Activated CD8-positive, alpha-beta T cell treated with anti-CD3 and anti-CD28 coated beads, Interleukin-2, amount 10 ng/mL, durations not matched to agents 7 days and 5 days (primary cell): ENCODE measurements at regions not wholly inside any gene's neighbourhood (a gene's known extent, or its start where the extent isn't known, plus 50 kb on each side); places are given as distances from the start of the nearest gene placed in this dataset.
"Not testable (repeated sequence)": the region's sequence is repeated elsewhere in the genome, so short reads cannot be mapped to it uniquely, and the experiment has no call there.

Experiments used
- ATAC-seq: fragments of 150-1000 bp; cut with Tn5 transposase; one replicate; pipeline ENCODE4 v1.10.0; 2021; ENCODE audit warnings: moderate library complexity
- CTCF ChIA-PET: fragments of 350-600 bp; sonication (Branson Sonifier 250); formaldehyde crosslinking; loops from one replicate; lab custom pipeline; 2021; ENCODE audit warnings: antibody characterized with exemption; lab: Charles Lee
- POLR2A ChIA-PET: fragments of 350-600 bp; sonication (Branson Sonifier 250); formaldehyde crosslinking; loops from one replicate; lab custom pipeline; 2021; ENCODE audit warnings: antibody characterized with exemption; lab: Charles Lee
- DNase-seq: peaks from one replicate; pipeline ENCODE4 v3.0.0-alpha.2; 2020
- H3K27ac Mint-ChIP-seq: one replicate; pipeline ENCODE4 v1.8.0; 2021; ENCODE audit warnings: mild to moderate bottlenecking, mixed read lengths
- H3K27me3 Mint-ChIP-seq: one replicate; pipeline ENCODE4 v1.8.0; 2021; ENCODE audit warnings: low read depth, mixed read lengths
- H3K36me3 Mint-ChIP-seq: one replicate; pipeline ENCODE4 v1.8.0; 2021; ENCODE audit warnings: low read depth, mixed read lengths
- H3K4me1 Mint-ChIP-seq: one replicate; pipeline ENCODE4 v1.8.0; 2021; ENCODE audit warnings: low read depth, mixed read lengths
- H3K4me3 Mint-ChIP-seq: one replicate; pipeline ENCODE4 v1.8.0; 2021; ENCODE audit warnings: mild to moderate bottlenecking, mixed read lengths
- H3K9me3 Mint-ChIP-seq: one replicate; pipeline ENCODE4 v1.8.0; 2022; ENCODE audit warnings: mixed read lengths; ENCODE audit not compliant: insufficient read depth

DNA sequence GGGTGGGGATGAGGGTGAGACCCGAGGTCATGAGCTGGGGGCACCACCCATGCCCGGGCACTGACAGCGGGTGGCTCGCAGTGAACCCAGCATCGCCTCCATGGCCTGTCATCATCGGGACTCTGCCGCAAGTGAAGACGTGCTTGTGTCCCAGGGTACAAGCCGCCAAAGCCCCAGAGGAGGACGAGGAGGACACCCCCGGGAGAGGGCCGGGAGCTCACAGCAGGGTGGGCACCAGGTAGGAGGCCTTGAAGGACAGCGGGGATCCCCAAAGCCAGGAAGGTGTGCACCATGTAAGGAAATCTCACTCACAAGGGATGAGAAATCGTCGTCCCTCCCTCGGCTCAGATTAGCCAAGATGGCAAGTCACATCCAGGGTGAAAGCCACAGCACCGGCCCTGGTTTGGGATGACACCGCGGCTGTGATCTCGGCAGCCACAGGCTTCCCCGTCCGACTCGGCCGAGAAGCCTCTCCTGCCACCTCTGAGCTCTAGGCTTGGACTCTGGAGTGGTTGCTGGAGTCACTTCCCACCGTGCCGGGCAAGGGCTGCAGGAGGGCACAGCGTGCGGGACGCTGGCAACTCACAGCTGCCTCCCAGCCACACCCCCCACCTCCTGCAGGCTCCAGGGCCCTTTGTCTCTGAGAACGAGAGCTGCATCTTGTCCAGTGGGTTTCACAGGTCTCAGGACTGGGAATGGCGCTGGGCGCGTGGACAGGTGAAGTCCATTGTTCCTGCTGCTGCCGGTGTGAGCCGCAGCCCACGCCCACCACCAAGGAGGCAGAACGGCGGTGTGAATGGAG, 81.6 kb upstream of the CTDP1 start:
- Mint-ChIP-seq H3K27me3 (peaks cover 13% of the 10 kb centered on the region), H3K4me1 (no peaks in the 10 kb centered on the region), H3K36me3 (no peaks in the 10 kb centered on the region), H3K27ac (no peak overlapping the region), H3K4me3 (no peak overlapping the region), H3K9me3 (peaks cover 7% of the 10 kb centered on the region)
- ChIA-PET CTCF (no interaction called here), POLR2A (no interaction called here)
- DNase-seq (no peak), ATAC-seq (no peak)

DNA sequence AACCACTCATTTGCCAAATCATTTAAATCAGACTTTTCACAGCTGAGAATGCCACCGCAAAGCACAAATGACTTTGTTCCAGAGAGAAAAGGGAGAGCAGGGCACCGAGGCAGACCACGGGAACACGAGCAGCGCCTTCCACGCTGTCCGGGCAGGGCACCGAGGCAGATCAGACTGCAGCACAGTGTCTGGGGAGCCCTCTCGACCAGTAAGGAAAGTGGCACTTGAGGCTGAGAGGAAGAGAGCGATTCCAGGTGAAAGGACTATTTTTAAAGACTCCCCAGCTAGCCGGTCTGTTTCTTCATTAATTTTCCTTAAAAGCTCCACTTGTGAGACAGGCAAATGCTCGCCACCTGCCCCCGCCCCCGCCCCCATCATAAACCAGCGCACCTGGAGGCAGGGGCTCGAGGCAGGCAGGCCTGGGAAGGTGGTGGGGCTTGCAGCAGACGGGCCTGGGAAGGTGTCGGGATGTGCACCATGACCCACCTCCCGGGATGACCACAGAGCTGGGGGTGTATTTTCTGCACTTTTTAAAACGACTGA, 80.9 kb upstream of the CTDP1 start:
- Mint-ChIP-seq H3K4me3 (no peak overlapping the region), H3K27me3 (peaks cover 7% of the 10 kb centered on the region), H3K4me1 (no peaks in the 10 kb centered on the region), H3K27ac (no peak overlapping the region), H3K36me3 (no peaks in the 10 kb centered on the region), H3K9me3 (peaks cover under 1% of the 10 kb centered on the region)
- CTCF ChIA-PET = no interaction called here
- ATAC-seq (no peak), DNase-seq (no peak)
- POLR2A ChIA-PET = interaction anchor here (0.6 kb wide), 1 partner anchor 23 kb away, joined by 3 read pairs; no protein-coding TSS in a partner anchor

DNA sequence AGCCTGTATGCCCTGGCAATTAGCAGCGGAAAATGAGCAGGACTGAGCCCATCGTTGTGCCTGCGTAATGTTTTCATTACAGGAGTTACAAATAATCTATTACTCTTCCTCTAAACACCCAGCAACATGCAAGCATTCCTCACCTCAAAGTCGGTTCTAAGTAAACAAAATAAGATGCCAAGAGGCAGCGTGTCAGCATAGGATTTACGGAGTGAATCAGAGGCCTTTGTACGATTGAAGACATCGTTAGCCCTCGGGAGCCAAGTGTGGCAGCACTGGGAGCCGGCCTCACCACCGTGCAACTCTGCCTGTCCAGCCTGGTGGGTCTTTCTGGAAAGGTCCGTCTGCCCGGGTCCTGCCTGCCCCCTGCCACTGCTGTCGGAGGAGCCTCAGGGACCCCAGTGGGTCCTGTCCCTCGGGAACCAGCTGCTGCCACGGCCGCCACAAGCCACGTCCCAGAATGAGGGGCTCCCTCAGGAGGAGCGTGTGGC, 80.1 kb upstream of the CTDP1 start:
- no peaks in the 10 kb centered on the region for H3K36me3 Mint-ChIP-seq
- no peaks in the 10 kb centered on the region for H3K9me3 Mint-ChIP-seq
- H3K27me3 Mint-ChIP-seq = peaks cover under 1% of the 10 kb centered on the region
- H3K4me3 Mint-ChIP-seq = no peak overlapping the region
- no peaks in the 10 kb centered on the region for H3K4me1 Mint-ChIP-seq
- ATAC-seq = no peak
- POLR2A ChIA-PET = interaction anchor here (0.6 kb wide), 1 partner anchor 24 kb away, joined by 3 read pairs; no protein-coding TSS in a partner anchor
- CTCF ChIA-PET = no interaction called here
- no peak for DNase-seq
- H3K27ac Mint-ChIP-seq = no peak overlapping the region

DNA sequence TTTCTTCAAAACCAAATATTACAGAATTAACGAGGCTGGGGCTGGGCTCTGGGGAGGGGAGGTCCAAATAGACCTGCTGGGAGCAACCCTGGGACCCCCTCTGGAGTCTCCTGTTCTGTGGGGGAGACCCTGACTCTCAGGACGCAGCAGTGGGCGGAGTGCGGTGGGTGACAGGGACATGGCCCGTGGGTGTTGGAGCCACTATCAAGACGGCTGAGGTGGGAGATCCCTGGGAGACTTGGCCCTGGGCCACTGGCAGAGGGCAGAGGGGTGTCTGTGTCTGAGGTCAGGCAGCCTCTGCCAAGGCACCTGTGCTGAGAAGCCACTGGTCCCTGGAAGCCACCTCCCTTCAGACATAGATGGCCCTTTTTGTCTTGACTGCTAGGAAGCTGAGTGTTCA, 79.5 kb upstream of the CTDP1 start:
- POLR2A ChIA-PET = no interaction called here
- CTCF ChIA-PET = no interaction called here
- ATAC-seq (no peak), DNase-seq (no peak)
- Mint-ChIP-seq H3K27ac (no peak overlapping the region), H3K4me1 (no peaks in the 10 kb centered on the region), H3K27me3 (no peaks in the 10 kb centered on the region), H3K9me3 (no peaks in the 10 kb centered on the region), H3K4me3 (no peak overlapping the region), H3K36me3 (no peaks in the 10 kb centered on the region)

DNA sequence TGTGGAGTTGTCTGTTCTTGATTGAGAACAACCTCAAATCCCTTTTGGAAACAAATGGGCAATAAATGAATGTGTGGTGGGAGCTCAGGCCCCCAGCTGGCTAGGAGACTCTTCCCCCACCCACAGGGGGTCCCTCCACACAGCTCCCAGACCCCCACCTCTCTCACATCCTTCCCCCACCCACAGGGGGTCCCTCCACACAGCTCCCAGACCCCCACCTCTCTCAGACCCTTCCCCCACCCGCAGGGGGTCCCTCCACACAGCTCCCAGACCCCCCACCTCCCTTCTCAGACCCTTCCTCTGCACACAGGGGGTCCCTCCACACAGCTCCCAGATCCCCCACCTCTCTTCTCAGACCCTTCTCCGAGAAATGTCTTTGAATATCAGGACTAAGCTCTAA, 79.0 kb upstream of the CTDP1 start:
- no peaks in the 10 kb centered on the region for H3K27me3 Mint-ChIP-seq
- no peak overlapping the region for H3K27ac Mint-ChIP-seq
- H3K9me3 Mint-ChIP-seq = no peaks in the 10 kb centered on the region
- H3K4me1 Mint-ChIP-seq = no peaks in the 10 kb centered on the region
- ATAC-seq = no peak
- CTCF ChIA-PET = no interaction called here
- H3K4me3 Mint-ChIP-seq = no peak overlapping the region
- POLR2A ChIA-PET = no interaction called here
- no peak for DNase-seq
- no peaks in the 10 kb centered on the region for H3K36me3 Mint-ChIP-seq

DNA sequence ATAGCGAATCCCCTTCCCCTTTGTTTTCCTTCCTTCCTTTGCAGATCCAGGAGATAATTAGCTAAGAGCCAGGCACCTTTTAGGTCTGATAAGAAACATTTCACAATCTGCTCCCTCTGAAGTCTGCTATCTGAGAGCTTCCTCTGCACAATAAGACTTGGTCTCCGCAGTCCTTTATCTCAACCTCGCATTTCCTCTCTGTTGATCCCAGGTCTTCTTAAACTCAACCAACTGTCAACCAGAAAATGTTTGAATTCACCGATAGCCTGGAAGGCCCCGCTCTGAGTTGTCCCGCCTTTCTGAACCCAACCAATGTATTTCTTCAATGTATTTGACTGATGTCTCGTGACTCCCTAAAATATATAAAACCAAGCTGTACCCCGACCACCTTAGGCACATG, 78.4 kb upstream of the CTDP1 start:
- no peaks in the 10 kb centered on the region for H3K36me3 Mint-ChIP-seq
- CTCF ChIA-PET = no interaction called here
- H3K27ac Mint-ChIP-seq = no peak overlapping the region
- H3K4me1 Mint-ChIP-seq = no peaks in the 10 kb centered on the region
- no peak overlapping the region for H3K4me3 Mint-ChIP-seq
- POLR2A ChIA-PET = no interaction called here
- DNase-seq (no peak), ATAC-seq (no peak)
- H3K9me3 Mint-ChIP-seq = no peaks in the 10 kb centered on the region
- no peaks in the 10 kb centered on the region for H3K27me3 Mint-ChIP-seq

DNA sequence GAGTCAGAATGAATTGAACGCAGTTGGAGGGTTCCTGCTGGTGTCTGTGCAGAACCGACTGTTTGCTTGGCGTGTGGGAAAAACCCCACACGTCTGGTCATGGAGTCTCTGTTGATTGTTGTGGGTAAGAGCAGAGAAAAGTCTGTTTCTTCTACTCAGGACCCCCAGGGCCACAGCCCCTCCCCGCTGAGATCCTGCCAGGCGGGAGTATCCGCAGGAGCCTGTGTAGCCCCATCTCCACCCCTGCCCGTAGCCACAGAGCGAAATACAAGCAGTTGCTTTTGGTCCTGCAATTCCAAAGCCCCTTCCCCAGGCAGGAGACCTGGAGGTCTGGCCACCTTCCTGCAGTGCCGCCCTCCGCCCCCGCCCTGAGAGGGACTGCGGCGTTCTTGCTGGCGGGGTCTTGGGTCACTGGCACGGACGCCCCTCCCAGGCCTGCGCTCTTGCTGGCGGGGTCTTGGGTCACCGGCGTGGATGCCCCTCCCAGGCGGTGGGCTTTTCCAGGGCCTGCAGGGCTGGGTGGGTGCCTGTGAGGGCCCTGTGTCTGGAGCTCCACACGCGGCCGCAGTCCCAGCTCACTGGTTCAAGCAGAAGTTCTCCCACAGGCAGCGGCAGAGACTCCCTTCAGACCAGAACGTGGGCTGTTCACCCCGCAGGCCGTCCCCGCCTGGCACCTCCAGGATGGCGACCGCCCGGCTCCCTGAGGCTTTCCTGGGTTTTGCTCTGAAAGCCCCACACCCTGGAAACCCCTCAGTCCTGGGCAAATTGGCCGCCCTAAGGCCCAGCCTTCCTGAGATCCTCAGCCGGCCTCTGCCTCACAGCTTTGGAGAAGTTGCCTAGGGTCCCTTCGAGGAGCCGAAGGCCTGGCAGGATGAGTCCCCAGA, 76.0 kb upstream of the CTDP1 start:
- ATAC-seq (no peak), DNase-seq (no peak)
- no peaks in the 10 kb centered on the region for H3K4me1 Mint-ChIP-seq
- no peaks in the 10 kb centered on the region for H3K36me3 Mint-ChIP-seq
- no peak overlapping the region for H3K27ac Mint-ChIP-seq
- H3K4me3 Mint-ChIP-seq = no peak overlapping the region
- no peaks in the 10 kb centered on the region for H3K27me3 Mint-ChIP-seq
- POLR2A ChIA-PET = no interaction called here
- CTCF ChIA-PET = no interaction called here
- H3K9me3 Mint-ChIP-seq = no peaks in the 10 kb centered on the region

DNA sequence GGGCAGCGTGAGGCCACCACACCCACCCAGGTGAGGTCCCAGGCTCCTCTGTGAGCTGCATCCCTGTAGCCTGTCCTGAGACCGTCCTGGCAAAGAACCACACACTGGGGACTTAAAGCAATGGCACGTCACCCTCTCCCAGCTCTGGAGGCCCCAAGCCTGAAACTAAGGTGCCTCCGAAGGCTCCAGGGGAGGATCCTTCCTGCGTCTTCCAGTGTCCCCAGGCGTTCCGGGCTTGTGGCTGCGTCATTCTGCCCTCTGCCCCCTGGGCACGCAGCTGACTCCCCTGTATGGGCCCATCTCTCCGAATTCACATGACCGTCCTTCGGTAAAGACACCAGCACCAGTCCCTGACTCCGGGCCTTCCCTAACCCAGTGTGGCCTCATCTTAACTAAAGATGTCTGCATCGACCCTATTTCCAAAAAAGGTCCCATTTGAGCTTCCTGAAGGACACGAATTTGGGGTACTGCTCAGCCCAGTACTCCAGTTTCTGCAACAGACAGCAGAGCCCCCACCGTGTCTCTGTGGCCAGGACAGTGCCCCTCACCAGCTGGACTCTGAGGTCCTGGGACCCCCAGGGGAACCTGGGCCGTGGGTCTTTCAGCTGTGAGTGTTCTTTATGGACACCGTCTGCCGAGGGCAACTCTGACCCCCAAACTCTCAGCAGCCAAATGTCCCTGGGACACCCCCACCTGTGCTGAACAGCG, 75.2 kb upstream of the CTDP1 start:
- H3K27me3 Mint-ChIP-seq = no peaks in the 10 kb centered on the region
- no peak overlapping the region for H3K27ac Mint-ChIP-seq
- H3K36me3 Mint-ChIP-seq = no peaks in the 10 kb centered on the region
- H3K4me1 Mint-ChIP-seq = no peaks in the 10 kb centered on the region
- ATAC-seq = no peak
- no peaks in the 10 kb centered on the region for H3K9me3 Mint-ChIP-seq
- POLR2A ChIA-PET = no interaction called here
- H3K4me3 Mint-ChIP-seq = no peak overlapping the region
- no peak for DNase-seq
- CTCF ChIA-PET = no interaction called here

DNA sequence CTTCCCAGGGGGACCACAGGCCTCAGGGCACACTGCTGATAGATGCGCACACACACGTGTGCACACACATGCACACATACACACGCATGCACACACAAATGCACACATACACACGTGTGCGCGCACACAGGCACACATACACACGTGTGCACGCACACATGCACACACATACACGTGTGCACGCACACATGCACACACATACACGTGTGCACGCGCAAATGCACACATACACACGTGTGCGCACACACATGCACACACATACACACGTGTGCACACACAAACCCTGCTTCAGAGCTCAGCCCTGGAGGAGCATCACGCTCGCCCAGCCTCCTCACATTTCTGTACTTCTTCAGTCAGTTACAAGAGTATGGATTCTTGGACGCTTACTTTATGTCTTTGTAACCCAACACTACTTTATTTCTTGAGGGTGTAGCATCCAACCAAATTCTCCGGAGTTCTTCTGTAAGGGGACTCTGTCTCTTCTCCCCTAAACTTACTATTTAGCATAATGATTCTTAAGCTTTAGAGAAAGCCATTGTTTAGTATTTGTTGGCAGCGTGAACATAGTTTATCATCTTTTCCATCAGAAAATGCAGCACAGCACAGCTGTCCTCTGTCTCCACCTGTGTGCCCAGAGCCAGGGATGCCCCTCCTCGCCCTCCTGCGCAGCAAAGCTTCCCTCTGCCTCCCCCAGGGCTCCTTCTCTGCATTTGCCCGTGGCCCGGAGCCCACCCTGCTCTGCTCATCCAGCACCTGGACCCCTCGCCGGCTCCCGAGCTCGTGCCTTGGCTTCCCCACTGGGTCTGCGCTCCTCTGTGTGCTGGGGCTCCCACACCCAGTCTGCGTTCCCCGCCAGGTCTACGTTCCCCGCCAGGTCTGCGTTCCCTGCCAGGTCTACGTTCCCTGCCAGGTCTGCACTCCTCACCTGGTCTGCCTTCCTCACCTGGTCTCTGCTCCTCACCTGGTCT, 74.4 kb upstream of the CTDP1 start:
- DNase-seq = no peak
- no peak for ATAC-seq
- H3K4me1 Mint-ChIP-seq = no peaks in the 10 kb centered on the region
- H3K9me3 Mint-ChIP-seq = no peaks in the 10 kb centered on the region
- H3K36me3 Mint-ChIP-seq = no peaks in the 10 kb centered on the region
- H3K4me3 Mint-ChIP-seq = no peak overlapping the region
- H3K27me3 Mint-ChIP-seq = no peaks in the 10 kb centered on the region
- H3K27ac Mint-ChIP-seq = no peak overlapping the region
- POLR2A ChIA-PET = no interaction called here
- CTCF ChIA-PET = no interaction called here

DNA sequence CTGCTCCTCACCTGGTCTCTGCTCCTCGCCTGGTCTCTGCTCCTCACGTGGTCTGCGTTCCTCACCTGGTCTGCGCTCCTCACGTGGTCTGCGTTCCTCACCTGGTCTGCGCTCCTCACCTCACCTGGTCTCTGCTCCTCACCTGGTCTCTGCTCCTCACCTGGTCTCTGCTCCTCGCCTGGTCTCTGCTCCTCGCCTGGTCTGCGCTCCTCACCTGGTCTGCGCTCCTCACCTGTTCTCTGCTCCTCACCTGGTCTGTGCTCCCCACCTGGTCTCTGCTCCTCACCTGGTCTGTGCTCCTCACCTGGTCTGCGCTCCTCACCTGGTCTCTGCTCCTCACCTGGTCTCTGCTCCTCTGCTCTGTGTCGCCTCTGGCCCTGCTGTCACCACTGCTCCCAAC, 73.5 kb upstream of the CTDP1 start:
- H3K4me1 Mint-ChIP-seq, H3K9me3 Mint-ChIP-seq, H3K27me3 Mint-ChIP-seq, POLR2A ChIA-PET, ATAC-seq, CTCF ChIA-PET, DNase-seq, H3K36me3 Mint-ChIP-seq, H3K27ac Mint-ChIP-seq, H3K4me3 Mint-ChIP-seq: not testable (repeated sequence)
